ENCODE measurements at regions not wholly inside any gene's neighbourhood (a gene's known extent, or its start where the extent isn't known, plus 50 kb on each side); places are given as distances from the start of the nearest gene placed in this dataset.

DNA sequence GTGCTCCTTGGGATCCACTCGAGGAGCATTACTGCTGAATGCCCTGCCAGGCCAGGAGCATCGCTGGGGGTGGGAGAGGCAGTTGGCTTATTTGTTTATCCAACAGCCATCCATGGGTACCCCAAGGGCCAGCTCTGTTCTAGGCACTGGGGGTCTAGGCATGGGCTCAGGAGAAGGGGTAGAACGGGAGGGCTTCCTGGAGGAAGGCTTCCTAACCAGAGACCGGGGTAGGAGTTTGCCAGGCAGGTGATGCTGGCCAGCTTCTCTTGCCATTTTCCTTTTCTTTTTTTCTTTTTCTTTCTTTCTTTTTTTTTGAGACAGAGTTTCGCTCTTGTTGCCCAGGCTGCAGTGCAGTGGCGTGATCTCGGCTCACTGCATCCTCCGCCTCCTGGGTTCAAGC is 241.0 kb downstream of the SEC14L1 start:
- Histone ChIP-seq H3K9me3 (no peaks in the 10 kb centered on the region), H3K4me3 (no peak overlapping the region), H3K27ac (replicated peaks in 1 of 4) (peak overlapping the region; percentile 99 to 100 (median 99)), H3K4me1 (peaks cover 100% of the 10 kb centered on the region in 4 donors), H3K27me3 (no peaks in the 10 kb centered on the region), H3K36me3 (no peaks in the 10 kb centered on the region)
- no peak for TF ChIP-seq POLR2AphosphoS5 (IDR thresholded peaks at IDR 0.05)
- TF ChIP-seq, protein P1, sequence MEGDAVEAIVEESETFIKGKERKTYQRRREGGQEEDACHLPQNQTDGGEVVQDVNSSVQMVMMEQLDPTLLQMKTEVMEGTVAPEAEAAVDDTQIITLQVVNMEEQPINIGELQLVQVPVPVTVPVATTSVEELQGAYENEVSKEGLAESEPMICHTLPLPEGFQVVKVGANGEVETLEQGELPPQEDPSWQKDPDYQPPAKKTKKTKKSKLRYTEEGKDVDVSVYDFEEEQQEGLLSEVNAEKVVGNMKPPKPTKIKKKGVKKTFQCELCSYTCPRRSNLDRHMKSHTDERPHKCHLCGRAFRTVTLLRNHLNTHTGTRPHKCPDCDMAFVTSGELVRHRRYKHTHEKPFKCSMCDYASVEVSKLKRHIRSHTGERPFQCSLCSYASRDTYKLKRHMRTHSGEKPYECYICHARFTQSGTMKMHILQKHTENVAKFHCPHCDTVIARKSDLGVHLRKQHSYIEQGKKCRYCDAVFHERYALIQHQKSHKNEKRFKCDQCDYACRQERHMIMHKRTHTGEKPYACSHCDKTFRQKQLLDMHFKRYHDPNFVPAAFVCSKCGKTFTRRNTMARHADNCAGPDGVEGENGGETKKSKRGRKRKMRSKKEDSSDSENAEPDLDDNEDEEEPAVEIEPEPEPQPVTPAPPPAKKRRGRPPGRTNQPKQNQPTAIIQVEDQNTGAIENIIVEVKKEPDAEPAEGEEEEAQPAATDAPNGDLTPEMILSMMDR (IDR thresholded peaks at IDR 0.05) = no peak
- 90% methylated on average over 8 of the region's 8 CpGs for WGBS
- intact Hi-C loops (cut with DNase I) = no loop called here
- DNase-seq (ENCODE audit: extremely low spot score) = no peak

DNA sequence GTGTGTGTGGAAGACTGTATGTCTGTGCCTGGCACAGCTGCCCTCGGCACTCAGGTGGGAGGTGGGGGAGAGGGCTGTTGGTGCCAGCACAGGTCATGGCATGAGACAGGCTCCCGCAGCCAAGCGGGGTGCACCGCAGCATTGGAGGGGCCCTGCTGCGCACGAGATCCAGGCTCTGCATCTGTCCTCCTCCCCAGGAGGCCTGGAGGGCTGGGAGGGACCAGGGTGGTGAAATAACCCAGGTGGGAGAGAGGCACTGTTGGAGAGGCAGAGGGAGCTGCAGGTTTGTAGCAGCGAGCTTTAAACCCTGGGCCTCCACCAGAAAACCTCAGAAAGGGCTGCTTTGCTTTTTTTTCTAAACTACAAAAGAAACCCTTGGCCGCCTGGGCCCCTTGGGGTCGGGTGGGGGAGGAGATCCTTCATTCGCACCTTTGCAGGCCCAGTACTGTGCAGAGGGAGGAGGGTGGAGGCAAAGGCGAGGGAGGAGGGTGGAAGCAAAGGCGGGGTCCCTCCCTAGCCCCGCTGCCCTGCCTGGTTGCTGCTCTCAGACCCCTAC is 241.7 kb downstream of the SEC14L1 start:
- 43% methylated on average over 11 of the region's 13 CpGs for WGBS
- H3K36me3 ChIP-seq = no peaks in the 10 kb centered on the region
- no peak for DNase-seq (ENCODE audit: extremely low spot score)
- peak overlapping the region; percentile 99 to 100 (median 99) for H3K27ac ChIP-seq (replicated peaks in 1 of 4)
- no peak overlapping the region for H3K4me3 ChIP-seq
- intact Hi-C loops (cut with DNase I) = no loop called here
- H3K9me3 ChIP-seq = no peaks in the 10 kb centered on the region
- no peaks in the 10 kb centered on the region for H3K27me3 ChIP-seq
- H3K4me1 ChIP-seq = peaks cover 100% of the 10 kb centered on the region in 4 donors
- TF ChIP-seq, protein P1 (IDR thresholded peaks at IDR 0.05) = peak in 1 of 3 experiments; percentile 14
- no peak for TF ChIP-seq POLR2AphosphoS5 (IDR thresholded peaks at IDR 0.05)

DNA sequence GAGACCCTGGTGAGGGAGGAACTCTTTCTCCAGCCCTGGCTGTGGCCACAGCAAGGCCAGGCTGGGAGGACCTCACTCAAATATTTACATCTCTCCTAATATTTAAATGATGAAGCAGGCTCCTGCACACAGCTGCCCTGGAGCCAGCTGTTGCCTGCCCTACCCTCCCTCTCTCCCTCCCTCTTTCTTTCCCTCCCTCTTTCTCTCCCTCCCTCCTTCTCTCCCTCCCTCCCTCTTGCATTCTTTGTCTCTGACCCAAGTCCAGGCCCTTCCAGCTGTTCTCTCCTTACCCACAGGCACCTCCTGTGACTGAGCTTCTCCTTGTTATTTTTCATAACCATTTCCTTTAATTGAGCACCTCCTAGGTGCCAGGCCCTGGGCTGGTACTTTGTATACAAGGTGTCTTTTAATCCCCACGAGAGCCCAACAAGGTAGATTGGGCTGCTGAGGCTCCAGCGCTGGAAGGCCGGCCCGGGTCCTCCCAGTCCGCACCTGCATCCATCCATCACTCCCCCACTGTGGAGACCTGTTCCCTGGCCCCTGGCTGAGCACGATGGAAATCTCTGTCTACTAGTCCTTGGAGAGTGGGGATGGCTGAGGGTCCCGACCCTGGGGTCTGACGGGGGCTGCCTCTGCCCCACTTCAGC is 242.3 kb downstream of the SEC14L1 start:
- 54% methylated on average over 8 of the region's 8 CpGs for WGBS
- Histone ChIP-seq H3K4me3 (no peak overlapping the region), H3K27ac (replicated peaks in 1 of 4) (peak overlapping the region; percentile 99 to 100 (median 99)), H3K4me1 (peaks cover 100% of the 10 kb centered on the region in 4 donors), H3K36me3 (no peaks in the 10 kb centered on the region), H3K27me3 (no peaks in the 10 kb centered on the region), H3K9me3 (no peaks in the 10 kb centered on the region)
- intact Hi-C loops (cut with DNase I) = no loop called here
- DNase-seq (ENCODE audit: extremely low spot score) = no peak
- TF ChIP-seq, protein P1 (IDR thresholded peaks at IDR 0.05) = no peak
- no peak for TF ChIP-seq EP300 (IDR thresholded peaks at IDR 0.05)
- TF ChIP-seq POLR2A (IDR thresholded peaks at IDR 0.05; ENCODE audit: low read depth) = no peak
- no peak for TF ChIP-seq POLR2AphosphoS5 (IDR thresholded peaks at IDR 0.05)

DNA sequence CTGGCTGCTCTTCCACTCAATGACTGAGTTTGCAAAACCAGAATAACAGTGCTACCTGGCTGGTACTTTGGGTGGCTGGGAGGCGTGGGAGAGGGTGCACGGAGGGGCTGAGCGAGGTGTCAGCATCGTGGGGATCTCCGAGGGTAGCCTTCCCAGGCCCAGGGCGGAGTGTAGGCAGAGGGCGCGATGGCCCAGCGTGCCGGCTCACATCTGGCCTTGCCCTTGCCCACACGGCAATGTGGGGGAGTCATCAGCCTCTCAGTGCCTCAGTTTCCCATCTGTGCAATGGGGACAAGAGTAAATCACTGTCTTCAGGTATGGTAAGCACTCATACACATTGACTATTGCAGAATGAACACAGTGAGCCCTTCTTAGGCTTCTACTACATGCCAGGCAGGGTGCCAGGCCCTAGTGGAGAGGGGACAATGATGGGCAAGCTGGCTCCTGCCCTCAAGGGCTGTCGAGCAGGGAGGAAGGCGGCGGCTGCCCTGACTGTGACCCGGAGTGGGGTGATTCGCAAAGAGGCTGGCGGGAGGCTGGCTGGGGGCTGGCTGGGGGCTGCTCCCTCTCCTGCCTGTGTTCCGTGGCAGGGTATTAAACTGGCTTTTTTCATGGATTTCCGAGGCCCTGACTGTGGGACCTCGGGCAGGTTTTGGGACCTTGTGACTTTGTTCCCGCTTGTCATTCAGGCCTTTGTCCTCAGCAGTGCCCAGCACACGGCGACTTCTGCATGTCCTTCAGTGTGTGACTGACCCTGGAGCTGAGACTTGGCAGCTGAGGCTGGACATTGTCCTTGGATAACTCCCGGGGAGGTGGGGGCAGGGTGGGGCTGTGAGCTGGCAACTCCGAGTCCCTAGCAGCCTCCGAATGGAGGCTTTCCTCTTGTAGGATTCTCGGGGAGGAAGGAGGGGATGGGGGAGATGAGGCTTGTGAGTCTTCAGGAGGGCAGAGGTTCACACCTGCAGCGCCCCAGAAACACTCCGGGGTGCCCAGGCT is 243.1 kb downstream of the SEC14L1 start:
- H3K9me3 ChIP-seq = no peaks in the 10 kb centered on the region
- H3K36me3 ChIP-seq = no peaks in the 10 kb centered on the region
- peak overlapping the region; percentile 99 to 100 (median 99) for H3K27ac ChIP-seq (replicated peaks in 1 of 4)
- 63% methylated on average over 24 of the region's 29 CpGs for WGBS
- no peak for DNase-seq (ENCODE audit: extremely low spot score)
- TF ChIP-seq POLR2AphosphoS5 (IDR thresholded peaks at IDR 0.05) = peak; percentile 43 to 44
- TF ChIP-seq EP300 (IDR thresholded peaks at IDR 0.05) = no peak
- peaks cover 100% of the 10 kb centered on the region in 4 donors for H3K4me1 ChIP-seq
- no peaks in the 10 kb centered on the region for H3K27me3 ChIP-seq
- peak overlapping the region in 2 of 4 donors; percentile 9 to 12 for H3K4me3 ChIP-seq
- intact Hi-C loops (cut with DNase I) = no loop called here
